ENCODE measurements at regions not wholly inside any gene's neighbourhood (a gene's known extent, or its start where the extent isn't known, plus 50 kb on each side); places are given as distances from the start of the nearest gene placed in this dataset.

- TF ChIP-seq MEF2B (IDR thresholded peaks at IDR 0.05; ENCODE audit: partially characterized antibody, poor library complexity, severe bottlenecking) (no peak), NFYB (IDR thresholded peaks at IDR 0.05; ENCODE audit: insufficient read depth, low read depth, low read length) (no peak), LARP7 (IDR thresholded peaks at IDR 0.05) (no peak), DPF2 (IDR thresholded peaks at IDR 0.05) (no peak), CUX1 (IDR thresholded peaks at IDR 0.05; ENCODE audit: insufficient replicate concordance, low read depth, low read length) (no peak), MAX (IDR thresholded peaks at IDR 0.05; ENCODE audit: low read depth, low read length) (no peak), BCL3 (IDR thresholded peaks at IDR 0.05; ENCODE audit: borderline replicate concordance, insufficient read depth, low read depth, low read length, poor library complexity, severe bottlenecking) (no peak)
- H3K4me3 ChIP-seq = no peak overlapping the region
- POLR2A ChIA-PET = no interaction called here
- no peaks in the 10 kb centered on the region; the same call in 2 of the 3 replicates for H3K9me3 ChIP-seq (replicated peaks; ENCODE audit: control insufficient read depth, insufficient read depth, low read length)
- no peak overlapping the region; the same call in 1 of the 2 replicates for H3K4me2 ChIP-seq (ENCODE audit: control insufficient read depth, insufficient read depth)
- WGBS (ENCODE audit: insufficient coverage, insufficient replicate concordance, low lambda C conversion rate, missing lambda C conversion rate) = 65% methylated on average over 8 of the region's 8 CpGs
- H4K20me1 ChIP-seq (ENCODE audit: control insufficient read depth, insufficient read depth) = no peaks in the 10 kb centered on the region
- H3K9ac ChIP-seq (ENCODE audit: control insufficient read depth, insufficient read depth, low read length) = no peak overlapping the region
- CTCF ChIA-PET = no interaction called here
- DNase-seq (ENCODE audit: low read depth, low spot score) = no peak
- RAD21 ChIA-PET (ENCODE audit: unreplicated experiment) = no interaction called here
- no TSS peak for BruUV-seq (replicated peaks)
- peaks cover 4% of the 10 kb centered on the region for H3K4me1 ChIP-seq (ENCODE audit: control insufficient read depth, insufficient read depth, low read length)
- FAIRE-seq = no peak
- no peaks in the 10 kb centered on the region for H3K27me3 ChIP-seq (replicated peaks in 1 of 2; ENCODE audit: control insufficient read depth in 2 of 2, insufficient read depth in 2 of 2, low read length in 1 of 2)
- in situ Hi-C loops (cut with MboI) = no loop called here
- H2AFZ ChIP-seq (ENCODE audit: control insufficient read depth, low read depth, low read length) = no peak overlapping the region
- H3K79me2 ChIP-seq (ENCODE audit: control insufficient read depth, insufficient read depth, low read length) = no peaks in the 10 kb centered on the region
- SMC1A ChIA-PET (ENCODE audit: uncharacterized antibody, unreplicated experiment) = no interaction called here
- no peak overlapping the region for H3K27ac ChIP-seq (ENCODE audit: control insufficient read depth, insufficient read depth)
- H3K36me3 ChIP-seq (ENCODE audit: control insufficient read depth in 2 of 2, insufficient read depth in 2 of 2, low read length in 1 of 2) = no peaks in the 10 kb centered on the region
- intact Hi-C loops (cut with micrococcal nuclease; ENCODE audit: unreplicated experiment) = no loop called here
- ATAC-seq = no peak
Observed at GRCh38 chr12:124726596-124727263, 136.9 kb downstream of the SCARB1 start.
